Brain microvascular endothelial cell (primary cell): ENCODE measurements at regions not wholly inside any gene's neighbourhood (a gene's known extent, or its start where the extent isn't known, plus 50 kb on each side); places are given as distances from the start of the nearest gene placed in this dataset.
"Not testable (repeated sequence)": the region's sequence is repeated elsewhere in the genome, so short reads cannot be mapped to it uniquely, and the experiment has no call there.

Experiments
- DNase-seq: peaks from one replicate; pipeline ENCODE4 v3.0.0-alpha.2; 2020
- H3K27ac ChIP-seq: fragments of 250-450 bp; sonication (Bioruptor Pico); 2 replicates; pipeline ENCODE4 v1.5.1; 2020; ENCODE audit warnings: mild to moderate bottlenecking, moderate library complexity
- H3K27me3 ChIP-seq: fragments of 250-450 bp; sonication (Bioruptor Pico); replicated peaks from 2 replicates; pipeline ENCODE4 v1.5.1; 2020; ENCODE audit warnings: mild to moderate bottlenecking
- H3K36me3 ChIP-seq: fragments of 250-450 bp; sonication (Bioruptor Pico); replicated peaks from 2 replicates; pipeline ENCODE4 v1.5.1; 2020; ENCODE audit warnings: mild to moderate bottlenecking
- H3K4me3 ChIP-seq: 2 replicates; pipeline ENCODE4 v1.5.1; 2011; ENCODE audit warnings: low read depth, mild to moderate bottlenecking, control low read depth, low read length, moderate library complexity
- in situ Hi-C: cut with HindIII; loops from 2 replicates; pipeline ENCODE4 v1.10.0; 2017; ENCODE audit warnings: low sequenced_read_pairs, low pct_ligation_motif_present
- TF ChIP-seq, protein P1 (sequence below): IDR thresholded peaks from 2 replicates; pipeline ENCODE4 v1.5.1; 2011; ENCODE audit warnings: low read depth, mild to moderate bottlenecking, moderate library complexity, low read length, control low read depth, inconsistent platforms; ENCODE audit errors: missing control alignments

DNA sequence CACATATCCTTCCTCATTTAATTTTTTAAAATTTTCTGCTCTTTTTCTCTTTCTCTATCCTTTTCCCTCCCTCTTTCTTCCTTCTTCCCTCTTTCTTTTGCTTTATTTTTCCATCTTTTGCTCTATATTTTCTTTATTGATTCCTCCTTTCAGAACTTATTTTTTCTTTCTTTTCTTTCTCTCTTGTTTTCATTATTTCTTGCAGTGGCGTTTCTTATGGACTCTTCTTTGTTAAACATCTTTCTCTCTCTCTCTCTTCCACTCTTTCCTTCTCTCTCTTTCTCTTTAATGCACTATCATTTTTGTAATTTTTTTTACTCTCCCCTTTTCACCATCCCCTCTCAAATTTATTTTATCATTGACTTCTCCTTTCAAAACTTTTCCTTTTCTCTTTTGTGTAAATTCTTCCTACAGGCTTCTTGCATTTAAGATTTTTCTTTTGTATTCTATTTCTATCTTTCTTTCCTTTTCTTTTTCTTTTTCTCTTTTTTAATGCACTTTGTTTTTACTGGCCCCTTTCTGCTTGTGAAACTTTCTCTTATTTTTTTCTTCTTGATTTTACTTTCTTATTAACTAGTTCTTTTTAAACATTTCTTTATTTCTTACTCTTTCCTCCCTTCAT, 97.0 kb downstream of the RBMX2 start:
- H3K36me3 ChIP-seq: no peaks in the 10 kb centered on the region
- DNase-seq: no peak
- H3K27ac ChIP-seq: no peak overlapping the region
- no peak overlapping the region for H3K4me3 ChIP-seq
- H3K27me3 ChIP-seq: no peaks in the 10 kb centered on the region
- in situ Hi-C loops: no loop called here
- TF ChIP-seq, protein P1, sequence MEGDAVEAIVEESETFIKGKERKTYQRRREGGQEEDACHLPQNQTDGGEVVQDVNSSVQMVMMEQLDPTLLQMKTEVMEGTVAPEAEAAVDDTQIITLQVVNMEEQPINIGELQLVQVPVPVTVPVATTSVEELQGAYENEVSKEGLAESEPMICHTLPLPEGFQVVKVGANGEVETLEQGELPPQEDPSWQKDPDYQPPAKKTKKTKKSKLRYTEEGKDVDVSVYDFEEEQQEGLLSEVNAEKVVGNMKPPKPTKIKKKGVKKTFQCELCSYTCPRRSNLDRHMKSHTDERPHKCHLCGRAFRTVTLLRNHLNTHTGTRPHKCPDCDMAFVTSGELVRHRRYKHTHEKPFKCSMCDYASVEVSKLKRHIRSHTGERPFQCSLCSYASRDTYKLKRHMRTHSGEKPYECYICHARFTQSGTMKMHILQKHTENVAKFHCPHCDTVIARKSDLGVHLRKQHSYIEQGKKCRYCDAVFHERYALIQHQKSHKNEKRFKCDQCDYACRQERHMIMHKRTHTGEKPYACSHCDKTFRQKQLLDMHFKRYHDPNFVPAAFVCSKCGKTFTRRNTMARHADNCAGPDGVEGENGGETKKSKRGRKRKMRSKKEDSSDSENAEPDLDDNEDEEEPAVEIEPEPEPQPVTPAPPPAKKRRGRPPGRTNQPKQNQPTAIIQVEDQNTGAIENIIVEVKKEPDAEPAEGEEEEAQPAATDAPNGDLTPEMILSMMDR: no peak

DNA sequence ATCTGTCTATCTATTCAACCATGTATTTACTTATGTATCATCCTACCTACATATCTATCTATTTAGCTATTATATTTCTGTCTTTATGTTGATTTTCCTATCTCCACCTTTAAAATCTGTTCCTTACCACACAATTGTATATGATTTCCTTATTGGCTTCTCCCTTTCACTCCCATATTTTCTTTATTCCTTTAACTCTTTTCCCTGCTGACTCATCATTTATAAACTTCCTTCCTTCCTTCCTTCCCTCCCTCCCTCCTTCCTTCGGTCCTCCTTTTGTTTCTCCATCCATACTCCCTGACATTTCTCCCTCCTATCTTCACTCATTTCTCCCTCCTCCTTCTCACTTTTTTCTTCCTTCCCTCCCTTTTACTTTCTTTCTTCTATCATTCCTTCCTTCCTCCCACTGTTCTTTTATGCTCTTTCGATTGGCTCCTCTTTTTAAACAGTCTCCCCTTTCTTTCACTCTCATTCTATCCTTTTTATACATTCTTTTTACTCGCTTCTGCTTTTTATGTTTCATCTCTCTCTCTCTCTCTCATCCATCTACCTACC, 100.3 kb downstream of the RBMX2 start:
- H3K4me3 ChIP-seq: no peak overlapping the region
- H3K27me3 ChIP-seq: no peaks in the 10 kb centered on the region
- H3K27ac ChIP-seq: no peak overlapping the region
- H3K36me3 ChIP-seq: no peaks in the 10 kb centered on the region
- TF ChIP-seq, protein P1: no peak
- in situ Hi-C loops: no loop called here
- DNase-seq: no peak

DNA sequence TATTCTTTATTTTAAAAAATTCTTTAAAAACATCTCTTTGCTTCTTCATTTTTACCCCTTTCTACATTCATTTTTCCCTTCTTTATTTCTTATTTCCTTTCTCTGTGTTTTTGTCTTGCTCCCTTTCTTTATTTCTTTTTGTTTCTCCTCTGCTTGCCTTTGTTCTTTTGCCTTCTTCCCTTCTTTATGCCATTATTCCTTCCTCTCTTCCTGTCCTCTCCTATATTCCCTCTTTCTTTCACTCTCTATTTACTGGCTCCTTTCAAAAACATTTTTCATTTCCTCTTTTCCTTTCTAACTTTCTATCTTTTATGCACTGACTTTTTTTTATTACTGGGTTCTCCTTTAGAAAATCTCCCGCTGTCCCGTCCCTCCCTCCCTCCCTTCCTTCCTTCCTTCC, 102.2 kb downstream of the RBMX2 start:
- Histone ChIP-seq H3K4me3 (no peak overlapping the region), H3K27ac (no peak overlapping the region), H3K27me3 (no peaks in the 10 kb centered on the region), H3K36me3 (no peaks in the 10 kb centered on the region)
- DNase-seq: no peak
- TF ChIP-seq, protein P1: no peak
- in situ Hi-C loops: no loop called here

DNA sequence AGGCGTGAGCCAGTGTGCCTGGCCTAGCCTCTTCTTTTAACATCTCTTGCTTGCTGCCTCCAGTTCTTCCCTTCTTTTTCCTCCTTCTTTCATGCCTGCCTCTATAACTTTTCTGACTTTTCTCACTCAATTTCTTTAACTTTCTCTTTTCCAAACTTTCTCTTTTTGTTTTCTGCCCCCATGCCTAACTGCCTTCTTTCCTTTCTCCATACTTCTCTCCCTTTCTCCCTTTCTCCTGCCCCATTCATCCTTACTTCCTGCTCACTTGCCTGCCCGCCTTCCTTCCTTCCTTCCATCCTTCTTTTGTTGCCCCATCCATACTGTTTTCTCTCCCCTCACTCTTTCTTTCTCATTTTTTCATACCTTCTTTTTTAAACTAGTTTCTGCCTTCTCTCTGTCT, 105.2 kb downstream of the RBMX2 start:
- in situ Hi-C loops: no loop called here
- DNase-seq: no peak
- TF ChIP-seq, protein P1: no peak

GRCh38 chrX:130512534-130512933, 110.7 kb downstream of the RBMX2 start:
- H3K27me3 ChIP-seq, H3K4me3 ChIP-seq, in situ Hi-C loops, DNase-seq, H3K27ac ChIP-seq, H3K36me3 ChIP-seq: not testable (repeated sequence)

More for the DNA sequence above, 105.2 kb downstream of the RBMX2 start:
- H3K27me3 ChIP-seq: no peaks in the 10 kb centered on the region
- no peak overlapping the region for H3K27ac ChIP-seq
- no peaks in the 10 kb centered on the region for H3K36me3 ChIP-seq
- no peak overlapping the region for H3K4me3 ChIP-seq

DNA sequence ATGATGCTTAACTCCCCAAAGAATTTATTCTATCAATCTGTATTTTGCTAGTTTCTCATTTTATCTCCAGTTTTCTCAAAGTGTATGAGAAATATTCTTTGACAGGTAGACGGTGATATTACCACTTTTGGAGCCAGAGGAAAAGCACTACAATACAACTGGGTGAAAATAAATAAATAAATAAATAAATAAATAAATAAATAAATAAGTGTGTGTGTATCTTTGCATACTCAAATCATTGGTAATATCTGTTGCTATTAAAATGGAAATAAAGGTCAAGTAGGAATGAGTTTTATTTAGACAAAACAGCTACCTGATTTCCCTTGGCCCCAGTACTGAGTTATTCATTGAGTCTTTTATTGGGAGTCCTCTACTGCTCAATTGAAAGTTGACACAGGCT, 114.3 kb downstream of the RBMX2 start:
- Histone ChIP-seq H3K27ac (no peak overlapping the region), H3K4me3 (no peak overlapping the region), H3K36me3 (no peaks in the 10 kb centered on the region), H3K27me3 (no peaks in the 10 kb centered on the region)
- DNase-seq: no peak
- TF ChIP-seq, protein P1: no peak
- in situ Hi-C loops: no loop called here
